Sigmoid colon (tissue), 4 donors: ENCODE measurements at regions not wholly inside any gene's neighbourhood (a gene's known extent, or its start where the extent isn't known, plus 50 kb on each side); places are given as distances from the start of the nearest gene placed in this dataset.

Experiments
- CTCF ChIP-seq, 4 experiments: fragments of 450-650 bp in 3 of 4; fragments of 200-600 bp in 1 of 4; IDR thresholded peaks; one replicate each; pipeline ENCODE4 v1.5.1; 2016 to 2019; ENCODE audit warnings: antibody characterized with exemption in 4 of 4, mild to moderate bottlenecking in 3 of 4, moderate library complexity in 2 of 4
- EP300 ChIP-seq, 4 donors: sonication (generic); formaldehyde crosslinking; IDR thresholded peaks; one replicate each; pipeline ENCODE4 v1.6.1; 2017; ENCODE audit warnings: antibody characterized with exemption in 4 of 4
- POLR2A ChIP-seq, 2 donors: fragments of 450-650 bp; IDR thresholded peaks; one replicate each; pipeline ENCODE4 v1.6.1; 2016; ENCODE audit warnings: antibody characterized with exemption in 2 of 2, mild to moderate bottlenecking in 2 of 2, moderate library complexity in 2 of 2
- POLR2AphosphoS5 ChIP-seq, 4 donors: sonication (generic); formaldehyde crosslinking; IDR thresholded peaks; one replicate each; pipeline ENCODE4 v1.6.1; 2017; ENCODE audit warnings: antibody characterized with exemption in 4 of 4

GRCh38 chr5:36528588-36528987 lies 77.8 kb upstream of the SLC1A3 start:
- TF ChIP-seq CTCF (IDR thresholded peaks at IDR 0.05) (no peak), POLR2A (IDR thresholded peaks at IDR 0.05) (no peak), POLR2AphosphoS5 (IDR thresholded peaks at IDR 0.05) (no peak), EP300 (IDR thresholded peaks at IDR 0.05) (no peak)
